NCI-H748 (cell line): ENCODE measurements at regions not wholly inside any gene's neighbourhood (a gene's known extent, or its start where the extent isn't known, plus 50 kb on each side); places are given as distances from the start of the nearest gene placed in this dataset.
"Not testable (repeated sequence)": the region's sequence is repeated elsewhere in the genome, so short reads cannot be mapped to it uniquely, and the experiment has no call there.

Source experiments
- DNase-seq: peaks from one replicate; lab custom pipeline; 2025; ENCODE audit not compliant: unreplicated experiment; lab: John Stamatoyannopoulos, UW

- DNase-seq: no peak
Observed at GRCh38 chr2:81389203-81389602, 1084.7 kb upstream of the LRRTM1 start.

GRCh38 chr2:81363800-81364199, 1059.2 kb upstream of the LRRTM1 start:
- DNase-seq: no peak

- DNase-seq: not testable (repeated sequence)
Observed at GRCh38 chr2:81362468-81362867, 1057.9 kb upstream of the LRRTM1 start.

- DNase-seq: no peak
Observed at GRCh38 chr2:81355436-81355835, 1050.9 kb upstream of the LRRTM1 start.

- no peak for DNase-seq
Observed at GRCh38 chr2:81334046-81334445, 1029.5 kb upstream of the LRRTM1 start.

GRCh38 chr2:81328968-81329367, 1024.4 kb upstream of the LRRTM1 start:
- DNase-seq: no peak

- no peak for DNase-seq
Observed at GRCh38 chr2:81327911-81328310, 1023.4 kb upstream of the LRRTM1 start.

GRCh38 chr2:81324046-81324445, 1019.5 kb upstream of the LRRTM1 start:
- peak; percentile 62 for DNase-seq

GRCh38 chr2:81304154-81304830, 999.7 kb upstream of the LRRTM1 start:
- DNase-seq: no peak

- no peak for DNase-seq
Observed at GRCh38 chr2:81303321-81303720, 998.8 kb upstream of the LRRTM1 start.

GRCh38 chr2:81299841-81300240, 995.3 kb upstream of the LRRTM1 start:
- no peak for DNase-seq

GRCh38 chr2:81290846-81291245, 986.3 kb upstream of the LRRTM1 start:
- DNase-seq: no peak

GRCh38 chr2:81283081-81283480, 978.5 kb upstream of the LRRTM1 start:
- peak; percentile 21 for DNase-seq

GRCh38 chr2:81282151-81282769, 977.7 kb upstream of the LRRTM1 start:
- no peak for DNase-seq

- DNase-seq: peak; percentile 5
Observed at GRCh38 chr2:81276595-81276994, 972.0 kb upstream of the LRRTM1 start.

GRCh38 chr2:81266106-81266505, 961.6 kb upstream of the LRRTM1 start:
- DNase-seq: peak; percentile 28

GRCh38 chr2:81263989-81264388, 959.4 kb upstream of the LRRTM1 start:
- DNase-seq: no peak

GRCh38 chr2:81260320-81260719, 955.8 kb upstream of the LRRTM1 start:
- DNase-seq: peak; percentile 16

GRCh38 chr2:81250270-81250669, 945.7 kb upstream of the LRRTM1 start:
- DNase-seq: peak; percentile 48

- peak; percentile 29 for DNase-seq
Observed at GRCh38 chr2:81249152-81249551, 944.6 kb upstream of the LRRTM1 start.

GRCh38 chr2:81247648-81248047, 943.1 kb upstream of the LRRTM1 start:
- no peak for DNase-seq

GRCh38 chr2:81242501-81242900, 937.9 kb upstream of the LRRTM1 start:
- no peak for DNase-seq

- no peak for DNase-seq
Observed at GRCh38 chr2:81238462-81238861, 933.9 kb upstream of the LRRTM1 start.
